Mucosa of rectum (tissue), 2 donors: ENCODE measurements at regions not wholly inside any gene's neighbourhood (a gene's known extent, or its start where the extent isn't known, plus 50 kb on each side); places are given as distances from the start of the nearest gene placed in this dataset.

Source experiments
- H3K27ac ChIP-seq, 2 donors: one replicate each; pipeline ENCODE4 v1.7.0; 2013; ENCODE audit warnings: inconsistent platforms in 2 of 2, low read depth in 2 of 2, low read length in 2 of 2
- H3K27me3 ChIP-seq, 2 donors: one replicate each; pipeline ENCODE4 v1.7.0; 2013; ENCODE audit warnings: low read length in 2 of 2; ENCODE audit not compliant: control insufficient read depth in 2 of 2, insufficient read depth in 2 of 2
- H3K36me3 ChIP-seq, 2 donors: one replicate each; pipeline ENCODE4 v1.7.0; 2013; ENCODE audit warnings: low read length in 2 of 2; ENCODE audit not compliant: control insufficient read depth in 2 of 2, insufficient read depth in 2 of 2
- H3K4me1 ChIP-seq, 2 donors: one replicate each; pipeline ENCODE4 v1.7.0; 2013; ENCODE audit warnings: low read length in 2 of 2, mild to moderate bottlenecking in 1 of 2; ENCODE audit not compliant: control insufficient read depth in 2 of 2, insufficient read depth in 2 of 2
- H3K4me3 ChIP-seq, 2 donors: one replicate each; pipeline ENCODE4 v1.7.0; 2013; ENCODE audit warnings: low read length in 2 of 2
- H3K9ac ChIP-seq, 2 donors: one replicate each; pipeline ENCODE4 v1.7.0; 2013; ENCODE audit warnings: low read length in 2 of 2, low read depth in 1 of 2, mild to moderate bottlenecking in 1 of 2
- H3K9me3 ChIP-seq, 2 donors: one replicate each; pipeline ENCODE4 v1.7.0; 2013; ENCODE audit warnings: low read length in 2 of 2; ENCODE audit not compliant: control insufficient read depth in 2 of 2
- donor health status: healthy.
- donor health status: Normal muscosa, but diverticular disease.

- H3K27me3 ChIP-seq, result no peaks in the 10 kb centered on the region
- H3K4me1 ChIP-seq, result no peaks in the 10 kb centered on the region
- no peak overlapping the region for H3K4me3 ChIP-seq
- no peak overlapping the region for H3K9ac ChIP-seq
- H3K9me3 ChIP-seq, result no peaks in the 10 kb centered on the region
- no peak overlapping the region for H3K27ac ChIP-seq
- H3K36me3 ChIP-seq, result no peaks in the 10 kb centered on the region
Observed at GRCh38 chr4:13985837-13986236, 358.3 kb upstream of the BOD1L1 start.

- Histone ChIP-seq H3K4me1 (no peaks in the 10 kb centered on the region), H3K36me3 (no peaks in the 10 kb centered on the region), H3K9ac (no peak overlapping the region), H3K27me3 (no peaks in the 10 kb centered on the region), H3K4me3 (no peak overlapping the region), H3K9me3 (no peaks in the 10 kb centered on the region), H3K27ac (no peak overlapping the region)
Observed at GRCh38 chr4:13986548-13986947, 359.0 kb upstream of the BOD1L1 start.

GRCh38 chr4:13988353-13989305 is 361.1 kb upstream of the BOD1L1 start:
- no peak overlapping the region for H3K27ac ChIP-seq
- no peaks in the 10 kb centered on the region for H3K9me3 ChIP-seq
- H3K9ac ChIP-seq, result no peak overlapping the region
- H3K36me3 ChIP-seq, result no peaks in the 10 kb centered on the region
- H3K4me3 ChIP-seq, result no peak overlapping the region
- no peaks in the 10 kb centered on the region for H3K27me3 ChIP-seq
- no peaks in the 10 kb centered on the region for H3K4me1 ChIP-seq

GRCh38 chr4:13989501-13989900 is 362.0 kb upstream of the BOD1L1 start:
- H3K27ac ChIP-seq, result no peak overlapping the region
- H3K27me3 ChIP-seq, result no peaks in the 10 kb centered on the region
- no peak overlapping the region for H3K4me3 ChIP-seq
- H3K4me1 ChIP-seq, result no peaks in the 10 kb centered on the region
- H3K9me3 ChIP-seq, result no peaks in the 10 kb centered on the region
- H3K36me3 ChIP-seq, result no peaks in the 10 kb centered on the region
- no peak overlapping the region for H3K9ac ChIP-seq

- H3K36me3 ChIP-seq, result no peaks in the 10 kb centered on the region
- H3K27ac ChIP-seq, result no peak overlapping the region
- H3K4me1 ChIP-seq, result no peaks in the 10 kb centered on the region
- H3K4me3 ChIP-seq, result no peak overlapping the region
- no peaks in the 10 kb centered on the region for H3K27me3 ChIP-seq
- H3K9ac ChIP-seq, result no peak overlapping the region
- H3K9me3 ChIP-seq, result no peaks in the 10 kb centered on the region
Observed at GRCh38 chr4:13990596-13991589, 363.4 kb upstream of the BOD1L1 start.

- Histone ChIP-seq H3K9me3 (no peaks in the 10 kb centered on the region), H3K4me3 (no peak overlapping the region), H3K27me3 (no peaks in the 10 kb centered on the region), H3K9ac (no peak overlapping the region), H3K27ac (no peak overlapping the region), H3K4me1 (no peaks in the 10 kb centered on the region), H3K36me3 (no peaks in the 10 kb centered on the region)
Observed at GRCh38 chr4:13992041-13992440, 364.5 kb upstream of the BOD1L1 start.

GRCh38 chr4:13992975-13993520 is 365.5 kb upstream of the BOD1L1 start:
- no peak overlapping the region for H3K4me3 ChIP-seq
- H3K36me3 ChIP-seq, result no peaks in the 10 kb centered on the region
- no peaks in the 10 kb centered on the region for H3K4me1 ChIP-seq
- H3K27me3 ChIP-seq, result no peaks in the 10 kb centered on the region
- no peaks in the 10 kb centered on the region for H3K9me3 ChIP-seq
- H3K27ac ChIP-seq, result no peak overlapping the region
- H3K9ac ChIP-seq, result no peak overlapping the region

- no peaks in the 10 kb centered on the region for H3K27me3 ChIP-seq
- no peaks in the 10 kb centered on the region for H3K4me1 ChIP-seq
- no peak overlapping the region for H3K27ac ChIP-seq
- no peak overlapping the region for H3K4me3 ChIP-seq
- no peaks in the 10 kb centered on the region for H3K9me3 ChIP-seq
- H3K9ac ChIP-seq, result no peak overlapping the region
- H3K36me3 ChIP-seq, result no peaks in the 10 kb centered on the region
Observed at GRCh38 chr4:13994016-13994415, 366.5 kb upstream of the BOD1L1 start.

- H3K4me3 ChIP-seq, result no peak overlapping the region
- H3K9ac ChIP-seq, result no peak overlapping the region
- no peaks in the 10 kb centered on the region for H3K4me1 ChIP-seq
- H3K27me3 ChIP-seq, result no peaks in the 10 kb centered on the region
- no peak overlapping the region for H3K27ac ChIP-seq
- no peaks in the 10 kb centered on the region for H3K36me3 ChIP-seq
- peaks cover 0 to 3% of the 10 kb centered on the region in 2 donors for H3K9me3 ChIP-seq
Observed at GRCh38 chr4:13998850-13999445, 371.4 kb upstream of the BOD1L1 start.
